Neural cell (in vitro differentiated cells): ENCODE measurements at regions not wholly inside any gene's neighbourhood (a gene's known extent, or its start where the extent isn't known, plus 50 kb on each side); places are given as distances from the start of the nearest gene placed in this dataset.

Experiments
- CTCF ChIP-seq: fragments of 450-650 bp; IDR thresholded peaks from 2 replicates; pipeline ENCODE4 v1.5.1; 2014; ENCODE audit warnings: antibody characterized with exemption, mild to moderate bottlenecking, moderate library complexity; ENCODE audit not compliant: poor library complexity, severe bottlenecking
- EZH2 ChIP-seq: fragments of 200-600, 300-800 bp; shearing (Covaris generic), sonication (generic); IDR thresholded peaks from 2 replicates; pipeline ENCODE4 v1.6.1; 2014; ENCODE audit warnings: antibody characterized with exemption, low read length, borderline replicate concordance, mild to moderate bottlenecking; ENCODE audit not compliant: insufficient read depth, poor library complexity, severe bottlenecking
- POLR2AphosphoS5 ChIP-seq: IDR thresholded peaks from 2 replicates; pipeline ENCODE4 v1.6.1; 2012
- RAD21 ChIP-seq: fragments of 450-650 bp; conservative IDR thresholded peaks from 2 replicates; pipeline ENCODE4 v1.6.1; 2014; ENCODE audit warnings: antibody characterized with exemption, mild to moderate bottlenecking, moderate library complexity
- SMC3 ChIP-seq: fragments of 450-650 bp; conservative IDR thresholded peaks from 2 replicates; pipeline ENCODE4 v1.6.1; 2014; ENCODE audit warnings: antibody characterized with exemption, mild to moderate bottlenecking, moderate library complexity; ENCODE audit not compliant: poor library complexity
- TAF1 ChIP-seq: IDR thresholded peaks from 2 replicates; pipeline ENCODE4 v1.6.1; 2012; ENCODE audit warnings: low read depth

- TF ChIP-seq CTCF (no peak), TAF1 (no peak), POLR2AphosphoS5 (no peak), RAD21 (no peak), EZH2 (no peak), SMC3 (no peak)
These were observed 79.5 kb upstream of the ZNF608 start for GRCh38 chr5:124825983-124826337.
